ENCODE measurements at regions not wholly inside any gene's neighbourhood (a gene's known extent, or its start where the extent isn't known, plus 50 kb on each side); places are given as distances from the start of the nearest gene placed in this dataset.

- 100% methylated on average over 2 of the region's 2 CpGs for WGBS (ENCODE audit: low lambda C conversion rate, missing lambda C conversion rate)
These were observed 66.9 kb upstream of the C15orf39 start for GRCh38 chr15:75134748-75135147.

GRCh38 chr15:75136118-75136517 lies 65.6 kb upstream of the C15orf39 start:
- H3K27me3 ChIP-seq: no peaks in the 10 kb centered on the region
- H3K9me2 ChIP-seq (replicated peaks; ENCODE audit: insufficient read depth): no peaks in the 10 kb centered on the region
- no peak overlapping the region for H3K4me2 ChIP-seq
- no peak for DNase-seq (ENCODE audit: low spot score)
- 71% methylated on average over 3 of the region's 3 CpGs for WGBS (ENCODE audit: low lambda C conversion rate, missing lambda C conversion rate)
- no peaks in the 10 kb centered on the region for H3K9me3 ChIP-seq (ENCODE audit: low read depth)
- peaks cover 6% of the 10 kb centered on the region for H3K4me1 ChIP-seq (ENCODE audit: insufficient read depth)
- H3K79me2 ChIP-seq: no peaks in the 10 kb centered on the region
- TF ChIP-seq EZH2phosphoT487 (IDR thresholded peaks at IDR 0.05; ENCODE audit: low read depth, severe bottlenecking, unreplicated experiment) (no peak), CTCF (IDR thresholded peaks at IDR 0.05; ENCODE audit: poor library complexity) (no peak), EZH2 (IDR thresholded peaks at IDR 0.05; ENCODE audit: borderline replicate concordance) (no peak)
- no peak overlapping the region for H3K27ac ChIP-seq
- no peak overlapping the region for H2AFZ ChIP-seq
- no peaks in the 10 kb centered on the region for H4K20me1 ChIP-seq (ENCODE audit: insufficient read depth, poor library complexity, severe bottlenecking)
- no peaks in the 10 kb centered on the region for H3K36me3 ChIP-seq (replicated peaks; ENCODE audit: insufficient read depth, low read depth)
- H3K4me3 ChIP-seq: no peak overlapping the region

More at GRCh38 chr15:75134748-75135147, 66.9 kb upstream of the C15orf39 start:
- Histone ChIP-seq H3K4me2 (no peak overlapping the region), H3K27ac (no peak overlapping the region), H3K4me3 (no peak overlapping the region), H3K27me3 (no peaks in the 10 kb centered on the region), H3K36me3 (replicated peaks; ENCODE audit: insufficient read depth, low read depth) (no peaks in the 10 kb centered on the region), H3K9me3 (ENCODE audit: low read depth) (no peaks in the 10 kb centered on the region), H4K20me1 (ENCODE audit: insufficient read depth, poor library complexity, severe bottlenecking) (no peaks in the 10 kb centered on the region), H2AFZ (no peak overlapping the region), H3K79me2 (no peaks in the 10 kb centered on the region), H3K9me2 (replicated peaks; ENCODE audit: insufficient read depth) (no peaks in the 10 kb centered on the region), H3K4me1 (ENCODE audit: insufficient read depth) (peaks cover 6% of the 10 kb centered on the region)
- no peak for DNase-seq (ENCODE audit: low spot score)
- TF ChIP-seq CTCF (IDR thresholded peaks at IDR 0.05; ENCODE audit: poor library complexity) (no peak), EZH2phosphoT487 (IDR thresholded peaks at IDR 0.05; ENCODE audit: low read depth, severe bottlenecking, unreplicated experiment) (no peak), EZH2 (IDR thresholded peaks at IDR 0.05; ENCODE audit: borderline replicate concordance) (no peak)

DNA sequence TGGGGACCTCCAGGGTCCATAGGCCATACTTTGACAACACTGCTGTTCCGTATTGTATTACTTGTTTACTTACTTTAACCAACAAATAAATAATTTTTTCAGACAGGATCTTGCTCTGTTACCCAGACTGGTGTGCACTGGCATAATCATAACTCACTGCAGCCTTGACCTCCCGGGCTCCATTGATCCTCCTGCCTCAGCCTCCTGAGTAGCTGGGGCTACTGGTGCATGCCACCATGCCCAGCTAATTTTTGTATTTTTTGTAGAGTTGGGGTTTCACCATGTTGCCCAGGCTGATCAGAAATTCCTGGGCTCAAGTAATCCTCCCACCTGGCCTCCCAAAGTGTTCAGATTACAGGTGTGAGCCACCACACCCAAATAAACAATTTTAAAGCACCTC lies 64.9 kb upstream of the C15orf39 start:
- Histone ChIP-seq H3K4me1 (ENCODE audit: insufficient read depth) (peaks cover 6% of the 10 kb centered on the region), H3K9me3 (ENCODE audit: low read depth) (no peaks in the 10 kb centered on the region), H3K27ac (no peak overlapping the region), H3K4me3 (no peak overlapping the region), H3K9me2 (replicated peaks; ENCODE audit: insufficient read depth) (no peaks in the 10 kb centered on the region), H3K79me2 (no peaks in the 10 kb centered on the region), H3K36me3 (replicated peaks; ENCODE audit: insufficient read depth, low read depth) (no peaks in the 10 kb centered on the region), H4K20me1 (ENCODE audit: insufficient read depth, poor library complexity, severe bottlenecking) (no peaks in the 10 kb centered on the region), H3K27me3 (no peaks in the 10 kb centered on the region), H2AFZ (no peak overlapping the region), H3K4me2 (no peak overlapping the region)
- TF ChIP-seq CTCF (IDR thresholded peaks at IDR 0.05; ENCODE audit: poor library complexity) (no peak), EZH2phosphoT487 (IDR thresholded peaks at IDR 0.05; ENCODE audit: low read depth, severe bottlenecking, unreplicated experiment) (no peak), EZH2 (IDR thresholded peaks at IDR 0.05; ENCODE audit: borderline replicate concordance) (no peak)
- WGBS (ENCODE audit: low lambda C conversion rate, missing lambda C conversion rate): 95% methylated on average over 2 of the region's 2 CpGs
- DNase-seq (ENCODE audit: low spot score): no peak

Data from hepatocyte (in vitro differentiated cells).